Body of pancreas (tissue), 4 donors: ENCODE measurements at regions not wholly inside any gene's neighbourhood (a gene's known extent, or its start where the extent isn't known, plus 50 kb on each side); places are given as distances from the start of the nearest gene placed in this dataset.

Experiments
- CTCF ChIP-seq, 7 experiments: fragments of 450-650 bp in 4 of 7; fragments of 200-600 bp in 3 of 7; sonication (generic) in 3 of 7; IDR thresholded peaks; one replicate each; pipeline ENCODE4 v1.5.1; 2016 to 2019; ENCODE audit warnings: antibody characterized with exemption in 7 of 7
- POLR2A ChIP-seq, 3 donors: fragments of 450-650 bp; IDR thresholded peaks; one replicate each; pipeline ENCODE4 v1.6.1; 2016; ENCODE audit warnings: antibody characterized with exemption in 3 of 3, mild to moderate bottlenecking in 2 of 3

DNA sequence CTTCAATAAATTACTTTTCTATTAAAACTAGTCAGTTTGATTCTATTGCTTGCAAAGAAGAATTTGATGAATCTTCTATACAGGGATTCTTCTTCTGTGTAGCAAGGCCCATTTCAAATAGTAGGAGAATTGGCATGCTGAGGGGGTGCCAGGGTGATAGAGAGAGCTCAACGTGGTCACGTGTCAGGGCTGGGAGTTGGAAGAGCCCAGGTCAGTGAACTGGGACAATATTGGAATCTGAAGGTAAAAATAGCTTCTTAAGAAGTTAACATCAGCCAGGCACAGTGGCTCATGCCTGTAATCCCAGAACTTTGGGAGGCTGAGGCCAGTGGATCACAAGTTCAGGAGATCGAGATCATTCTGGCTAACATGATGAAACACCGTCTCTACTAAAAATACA lies 64.1 kb upstream of the TLE1 start:
- TF ChIP-seq CTCF (IDR thresholded peaks at IDR 0.05) (no peak), POLR2A (IDR thresholded peaks at IDR 0.05) (no peak)
